A673 (cell line): ENCODE measurements at regions not wholly inside any gene's neighbourhood (a gene's known extent, or its start where the extent isn't known, plus 50 kb on each side); places are given as distances from the start of the nearest gene placed in this dataset.

Experiments
- BruUV-seq: library from RNA; stranded (reverse); fragments of 400-500 nt; replicated peaks from 2 replicates; lab custom pipeline; 2021; lab: Mats Ljungman, UMichigan
- CTCF ChIA-PET: fragments of 300-600 bp; sonication (Branson Sonifier 250); formaldehyde crosslinking; loops from one replicate; lab custom pipeline; 2022; ENCODE audit warnings: antibody characterized with exemption; lab: Charles Lee
- POLR2A ChIA-PET: fragments of 300-600 bp; sonication (Branson Sonifier 250); formaldehyde crosslinking; loops from one replicate; lab custom pipeline; 2022; ENCODE audit warnings: antibody characterized with exemption; ENCODE audit not compliant: low non-redundant PET; lab: Charles Lee
- DNase-seq: peaks from one replicate; pipeline ENCODE4 v3.0.0-alpha.2; 2015; ENCODE audit warnings: low spot score
- H3K27ac ChIP-seq: fragments of 200-600 bp; sonication (generic); 2 replicates; pipeline ENCODE4 v1.5.1; 2016; ENCODE audit warnings: mixed run types, low read depth, mild to moderate bottlenecking, mixed read lengths, antibody characterized with exemption, low read length; ENCODE audit not compliant: poor library complexity, severe bottlenecking
- H3K27me3 ChIP-seq: fragments of 200-600 bp; sonication (generic); replicated peaks from 2 replicates; pipeline ENCODE4 v1.6.1; 2017; ENCODE audit warnings: mixed run types, low read depth, mild to moderate bottlenecking, mixed read lengths, antibody characterized with exemption, low read length; ENCODE audit not compliant: insufficient read depth, poor library complexity
- H3K36me3 ChIP-seq: fragments of 200-600 bp; sonication (generic); 2 replicates; pipeline ENCODE4 v1.6.1; 2016; ENCODE audit warnings: mixed run types, mild to moderate bottlenecking, mixed read lengths, antibody characterized with exemption, low read length; ENCODE audit not compliant: insufficient read depth, poor library complexity, severe bottlenecking
- H3K4me1 ChIP-seq: fragments of 200-600 bp; sonication (generic); 2 replicates; pipeline ENCODE4 v1.6.1; 2017; ENCODE audit warnings: mixed run types, mild to moderate bottlenecking, mixed read lengths, antibody characterized with exemption, low read length; ENCODE audit not compliant: insufficient read depth, poor library complexity, severe bottlenecking
- H3K4me3 ChIP-seq: fragments of 200-600 bp; sonication (generic); 2 replicates; pipeline ENCODE4 v1.5.1; 2016; ENCODE audit warnings: low read depth, mixed run types, mild to moderate bottlenecking, mixed read lengths, low read length; ENCODE audit not compliant: poor library complexity, severe bottlenecking
- H3K9me3 ChIP-seq: fragments of 200-600 bp; sonication (generic); 2 replicates; pipeline ENCODE4 v1.6.1; 2016; ENCODE audit warnings: mixed run types, low read depth, mild to moderate bottlenecking, mixed read lengths, antibody characterized with exemption, low read length; ENCODE audit not compliant: poor library complexity, severe bottlenecking
- CTCF ChIP-seq: fragments of 300-800, 200-600 bp; sonication (generic); conservative IDR thresholded peaks from 2 replicates; pipeline ENCODE4 v1.5.1; 2017; ENCODE audit warnings: low read depth, mild to moderate bottlenecking, antibody characterized with exemption, low read length, moderate library complexity, mixed read lengths
- EZH2 ChIP-seq: fragments of 200-600 bp; sonication (generic); IDR thresholded peaks from 2 replicates; pipeline ENCODE4 v1.6.1; 2017; ENCODE audit warnings: borderline replicate concordance, low read depth, mild to moderate bottlenecking, mixed read lengths, antibody characterized with exemption, low read length; ENCODE audit not compliant: poor library complexity, severe bottlenecking
- intact Hi-C: fragments of 100-400 bp; cut with micrococcal nuclease; formaldehyde crosslinking; loops from one replicate; pipeline ENCODE4 v1.10.0; 2022; ENCODE audit not compliant: unreplicated experiment

GRCh38 chr4:83213640-83214039 is 71.0 kb downstream of the COQ2 start:
- no TSS peak for BruUV-seq
- Histone ChIP-seq H3K36me3 (no peaks in the 10 kb centered on the region), H3K27me3 (no peaks in the 10 kb centered on the region), H3K9me3 (no peaks in the 10 kb centered on the region), H3K4me1 (no peaks in the 10 kb centered on the region), H3K27ac (no peak overlapping the region), H3K4me3 (no peak overlapping the region)
- DNase-seq: no peak
- intact Hi-C loops: no loop called here
- no peak for TF ChIP-seq EZH2
- no peak for TF ChIP-seq CTCF
- POLR2A ChIA-PET: no interaction called here
- CTCF ChIA-PET: no interaction called here

GRCh38 chr4:83212041-83212851 is 72.4 kb downstream of the COQ2 start:
- H3K36me3 ChIP-seq: no peaks in the 10 kb centered on the region
- no peak overlapping the region for H3K27ac ChIP-seq
- no peaks in the 10 kb centered on the region for H3K9me3 ChIP-seq
- BruUV-seq: no TSS peak
- TF ChIP-seq CTCF: no peak
- no peak for TF ChIP-seq EZH2
- no peaks in the 10 kb centered on the region for H3K27me3 ChIP-seq
- no peak overlapping the region for H3K4me3 ChIP-seq
- intact Hi-C loops: no loop called here
- no peak for DNase-seq
- ChIA-PET CTCF (no interaction called here), POLR2A (no interaction called here)
- no peaks in the 10 kb centered on the region for H3K4me1 ChIP-seq

- CTCF ChIA-PET: no interaction called here
- BruUV-seq: no TSS peak
- intact Hi-C loops: no loop called here
- no peak for TF ChIP-seq EZH2
- TF ChIP-seq CTCF: no peak
- H3K36me3 ChIP-seq: no peaks in the 10 kb centered on the region
- no peak overlapping the region for H3K27ac ChIP-seq
- no peaks in the 10 kb centered on the region for H3K9me3 ChIP-seq
- no peaks in the 10 kb centered on the region for H3K4me1 ChIP-seq
- POLR2A ChIA-PET: no interaction called here
- no peak overlapping the region for H3K4me3 ChIP-seq
- no peaks in the 10 kb centered on the region for H3K27me3 ChIP-seq
- no peak for DNase-seq
Measured at GRCh38 chr4:83209419-83209818, 75.2 kb downstream of the COQ2 start.
